Activated T-helper 1 cell treated with Interleukin-2 at 50 U/mL for 16 hours (primary cell): ENCODE measurements at regions not wholly inside any gene's neighbourhood (a gene's known extent, or its start where the extent isn't known, plus 50 kb on each side); places are given as distances from the start of the nearest gene placed in this dataset.
A peak's percentile ranks its signal among the peaks of the same experiment; 100 is the strongest.

Source experiments
- DNase-seq: peaks from one replicate; pipeline ENCODE4 v3.0.0-alpha.2; 2020; ENCODE audit warnings: low read depth

GRCh38 chr6:129778793-129779192, 68.8 kb upstream of the ARHGAP18 start:
- DNase-seq, result no peak

GRCh38 chr6:129777371-129777770, 67.4 kb upstream of the ARHGAP18 start:
- no peak for DNase-seq

- no peak for DNase-seq
These were observed 66.8 kb upstream of the ARHGAP18 start for GRCh38 chr6:129776542-129777330.

GRCh38 chr6:129774697-129775447, 64.9 kb upstream of the ARHGAP18 start:
- no peak for DNase-seq

GRCh38 chr6:129773304-129773703, 63.3 kb upstream of the ARHGAP18 start:
- no peak for DNase-seq

- no peak for DNase-seq
These were observed 61.7 kb upstream of the ARHGAP18 start for GRCh38 chr6:129771678-129772077.

- no peak for DNase-seq
These were observed 58.0 kb upstream of the ARHGAP18 start for GRCh38 chr6:129767776-129768485.

- peak; percentile 30 for DNase-seq
These were observed 57.2 kb upstream of the ARHGAP18 start for GRCh38 chr6:129766959-129767728.

- DNase-seq, result no peak
These were observed 54.9 kb upstream of the ARHGAP18 start for GRCh38 chr6:129764761-129765407.

GRCh38 chr6:129759796-129760605, 50.0 kb upstream of the ARHGAP18 start:
- DNase-seq, result no peak
